Stimulated activated naive CD8-positive, alpha-beta T cell treated with anti-CD3 and anti-CD28 coated beads, Interleukin-15, amount 100 ng/mL, for 72 hours (primary cell): ENCODE measurements at regions not wholly inside any gene's neighbourhood (a gene's known extent, or its start where the extent isn't known, plus 50 kb on each side); places are given as distances from the start of the nearest gene placed in this dataset.
"Not testable (repeated sequence)": the region's sequence is repeated elsewhere in the genome, so short reads cannot be mapped to it uniquely, and the experiment has no call there.

Experiments
- ATAC-seq: fragments of 150-1000 bp; cut with Tn5 transposase; 2 replicates; pipeline ENCODE4 v1.10.0; 2021; ENCODE audit warnings: mild to moderate bottlenecking, moderate library complexity
- DNase-seq, 2 donors: peaks; one replicate each; pipeline ENCODE4 v3.0.0; 2021 to 2022
- H3K27ac Mint-ChIP-seq, 2 donors: one replicate each; pipeline ENCODE4 v1.8.0; 2022; ENCODE audit warnings: mild to moderate bottlenecking in 2 of 2, mixed read lengths in 2 of 2, moderate library complexity in 2 of 2
- H3K27me3 Mint-ChIP-seq: one replicate; pipeline ENCODE4 v1.8.0; 2022; ENCODE audit warnings: mixed read lengths
- H3K4me1 Mint-ChIP-seq: one replicate; pipeline ENCODE4 v1.8.0; 2022; ENCODE audit warnings: mild to moderate bottlenecking, mixed read lengths
- H3K4me3 Mint-ChIP-seq, 2 donors: one replicate each; pipeline ENCODE4 v1.8.0; 2022; ENCODE audit warnings: mild to moderate bottlenecking in 2 of 2, mixed read lengths in 2 of 2, moderate library complexity in 1 of 2
- H3K9me3 Mint-ChIP-seq, 2 donors: one replicate each; pipeline ENCODE4 v1.8.0; 2022; ENCODE audit warnings: mixed read lengths in 2 of 2

GRCh38 chr6:84988766-84989165 lies 224.4 kb upstream of the TBX18 start:
- not testable (repeated sequence) for H3K27ac Mint-ChIP-seq, H3K4me1 Mint-ChIP-seq, ATAC-seq, H3K4me3 Mint-ChIP-seq, DNase-seq, H3K27me3 Mint-ChIP-seq
- H3K9me3 Mint-ChIP-seq, result peaks cover 11 to 30% of the 10 kb centered on the region in 2 donors

- peaks cover 0 to 42% of the 10 kb centered on the region in 2 donors for H3K9me3 Mint-ChIP-seq
Measured at GRCh38 chr6:84985490-84985889, 221.1 kb upstream of the TBX18 start.

GRCh38 chr6:84979541-84979940 lies 215.1 kb upstream of the TBX18 start:
- Mint-ChIP-seq H3K9me3 (peaks cover 0 to 19% of the 10 kb centered on the region in 2 donors), H3K27ac (no peak overlapping the region), H3K4me1 (no peaks in the 10 kb centered on the region), H3K27me3 (no peaks in the 10 kb centered on the region), H3K4me3 (no peak overlapping the region)
- no peak for ATAC-seq
- DNase-seq, result no peak

More at GRCh38 chr6:84985490-84985889, 221.1 kb upstream of the TBX18 start:
- not testable (repeated sequence) for H3K27ac Mint-ChIP-seq, H3K4me3 Mint-ChIP-seq, H3K27me3 Mint-ChIP-seq, ATAC-seq, H3K4me1 Mint-ChIP-seq, DNase-seq

GRCh38 chr6:84977363-84977705 lies 212.9 kb upstream of the TBX18 start:
- ATAC-seq (no peak), DNase-seq (no peak)
- H3K4me3 Mint-ChIP-seq, result no peak overlapping the region
- H3K27ac Mint-ChIP-seq, result no peak overlapping the region
- peaks cover 0 to 14% of the 10 kb centered on the region in 2 donors for H3K9me3 Mint-ChIP-seq
- no peaks in the 10 kb centered on the region for H3K27me3 Mint-ChIP-seq
- no peaks in the 10 kb centered on the region for H3K4me1 Mint-ChIP-seq

GRCh38 chr6:84976526-84977362 lies 212.3 kb upstream of the TBX18 start:
- H3K27me3 Mint-ChIP-seq, result no peaks in the 10 kb centered on the region
- peaks cover 0 to 8% of the 10 kb centered on the region in 2 donors for H3K9me3 Mint-ChIP-seq
- H3K4me1 Mint-ChIP-seq, result no peaks in the 10 kb centered on the region
- no peak overlapping the region for H3K4me3 Mint-ChIP-seq
- no peak overlapping the region for H3K27ac Mint-ChIP-seq
- DNase-seq, result no peak
- ATAC-seq, result no peak

GRCh38 chr6:84975316-84975715 lies 210.9 kb upstream of the TBX18 start:
- no peak overlapping the region for H3K27ac Mint-ChIP-seq
- H3K27me3 Mint-ChIP-seq, result no peaks in the 10 kb centered on the region
- no peaks in the 10 kb centered on the region for H3K4me1 Mint-ChIP-seq
- no peak for DNase-seq
- H3K9me3 Mint-ChIP-seq, result no peaks in the 10 kb centered on the region
- ATAC-seq, result no peak
- no peak overlapping the region for H3K4me3 Mint-ChIP-seq

GRCh38 chr6:84973606-84974005 lies 209.2 kb upstream of the TBX18 start:
- peaks cover 0 to 5% of the 10 kb centered on the region in 2 donors for H3K9me3 Mint-ChIP-seq
- H3K27me3 Mint-ChIP-seq, result no peaks in the 10 kb centered on the region
- DNase-seq (no peak), ATAC-seq (no peak)
- no peaks in the 10 kb centered on the region for H3K4me1 Mint-ChIP-seq
- H3K4me3 Mint-ChIP-seq, result no peak overlapping the region
- H3K27ac Mint-ChIP-seq, result no peak overlapping the region

GRCh38 chr6:84967965-84968364 lies 203.6 kb upstream of the TBX18 start:
- Mint-ChIP-seq H3K4me1 (no peaks in the 10 kb centered on the region), H3K27me3 (no peaks in the 10 kb centered on the region), H3K27ac (no peak overlapping the region), H3K9me3 (peaks cover 19 to 35% of the 10 kb centered on the region in 2 donors), H3K4me3 (no peak overlapping the region)
- ATAC-seq, result no peak
- no peak for DNase-seq

- no peak overlapping the region for H3K27ac Mint-ChIP-seq
- no peaks in the 10 kb centered on the region for H3K4me1 Mint-ChIP-seq
- H3K27me3 Mint-ChIP-seq, result no peaks in the 10 kb centered on the region
- H3K9me3 Mint-ChIP-seq, result peaks cover 19 to 35% of the 10 kb centered on the region in 2 donors
- DNase-seq, result no peak
- no peak for ATAC-seq
- no peak overlapping the region for H3K4me3 Mint-ChIP-seq
Measured at GRCh38 chr6:84967389-84967788, 203.0 kb upstream of the TBX18 start.

GRCh38 chr6:84953111-84953755 lies 188.8 kb upstream of the TBX18 start:
- Mint-ChIP-seq H3K27me3 (no peaks in the 10 kb centered on the region), H3K4me3 (no peak overlapping the region), H3K4me1 (no peaks in the 10 kb centered on the region), H3K9me3 (peaks cover 8 to 12% of the 10 kb centered on the region in 2 donors), H3K27ac (no peak overlapping the region)
- ATAC-seq (no peak), DNase-seq (no peak)

GRCh38 chr6:84944926-84945325 lies 180.5 kb upstream of the TBX18 start:
- not testable (repeated sequence) for DNase-seq, ATAC-seq, H3K4me1 Mint-ChIP-seq, H3K27ac Mint-ChIP-seq, H3K27me3 Mint-ChIP-seq, H3K4me3 Mint-ChIP-seq
- peaks cover 19 to 29% of the 10 kb centered on the region in 2 donors for H3K9me3 Mint-ChIP-seq

GRCh38 chr6:84943905-84944304 lies 179.5 kb upstream of the TBX18 start:
- Mint-ChIP-seq H3K9me3 (peaks cover 21 to 31% of the 10 kb centered on the region in 2 donors), H3K27ac (no peak overlapping the region), H3K27me3 (no peaks in the 10 kb centered on the region), H3K4me3 (no peak overlapping the region), H3K4me1 (no peaks in the 10 kb centered on the region)
- no peak for DNase-seq
- ATAC-seq, result no peak

- not testable (repeated sequence) for H3K4me1 Mint-ChIP-seq, H3K27me3 Mint-ChIP-seq, H3K4me3 Mint-ChIP-seq, DNase-seq, H3K27ac Mint-ChIP-seq, ATAC-seq
- H3K9me3 Mint-ChIP-seq, result peaks cover 21 to 40% of the 10 kb centered on the region in 2 donors
Measured at GRCh38 chr6:84941609-84942008, 177.2 kb upstream of the TBX18 start.

GRCh38 chr6:84929212-84929611 lies 164.8 kb upstream of the TBX18 start:
- H3K27me3 Mint-ChIP-seq, result no peaks in the 10 kb centered on the region
- DNase-seq (no peak), ATAC-seq (no peak)
- H3K9me3 Mint-ChIP-seq, result no peaks in the 10 kb centered on the region
- no peak overlapping the region for H3K4me3 Mint-ChIP-seq
- H3K4me1 Mint-ChIP-seq, result no peaks in the 10 kb centered on the region
- no peak overlapping the region for H3K27ac Mint-ChIP-seq

GRCh38 chr6:84927551-84927950 lies 163.2 kb upstream of the TBX18 start:
- ATAC-seq (no peak), DNase-seq (no peak)
- H3K27me3 Mint-ChIP-seq, result no peaks in the 10 kb centered on the region
- no peaks in the 10 kb centered on the region for H3K4me1 Mint-ChIP-seq
- H3K27ac Mint-ChIP-seq, result no peak overlapping the region
- no peaks in the 10 kb centered on the region for H3K9me3 Mint-ChIP-seq
- H3K4me3 Mint-ChIP-seq, result no peak overlapping the region
